ENCODE measurements at regions not wholly inside any gene's neighbourhood (a gene's known extent, or its start where the extent isn't known, plus 50 kb on each side); places are given as distances from the start of the nearest gene placed in this dataset.

GRCh38 chr6:28710466-28711191, 184.9 kb downstream of the GPX5 start:
- TF ChIP-seq CTCF (IDR thresholded peaks at IDR 0.05; ENCODE audit: poor library complexity): no peak
- no peak for TF ChIP-seq EZH2 (IDR thresholded peaks at IDR 0.05; ENCODE audit: borderline replicate concordance)

Measured in hepatocyte (in vitro differentiated cells).